ENCODE measurements at regions not wholly inside any gene's neighbourhood (a gene's known extent, or its start where the extent isn't known, plus 50 kb on each side); places are given as distances from the start of the nearest gene placed in this dataset.

DNA sequence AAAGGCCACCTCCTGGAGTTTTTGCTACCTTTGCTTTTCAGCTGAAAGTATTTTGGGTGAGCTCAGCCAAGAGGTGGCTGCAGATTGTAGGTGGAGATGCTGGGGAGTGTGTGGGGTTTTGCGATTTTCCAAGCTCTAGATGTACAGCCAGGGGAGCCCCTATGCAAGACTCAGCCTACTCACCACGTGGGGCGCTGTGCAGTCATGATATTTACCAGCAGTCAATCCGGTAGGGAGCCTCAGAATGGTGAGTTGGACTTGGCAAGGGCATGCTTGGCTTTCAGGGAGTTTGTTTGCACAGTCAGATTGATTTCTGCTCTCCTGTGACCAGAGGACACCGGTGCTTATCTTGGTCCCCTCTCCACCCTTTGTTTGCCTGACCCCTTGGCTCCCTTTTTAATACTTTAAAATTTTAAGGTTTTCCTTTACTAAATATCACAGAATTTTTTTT, 175.3 kb downstream of the UTP18 start:
- TF ChIP-seq, protein P1, sequence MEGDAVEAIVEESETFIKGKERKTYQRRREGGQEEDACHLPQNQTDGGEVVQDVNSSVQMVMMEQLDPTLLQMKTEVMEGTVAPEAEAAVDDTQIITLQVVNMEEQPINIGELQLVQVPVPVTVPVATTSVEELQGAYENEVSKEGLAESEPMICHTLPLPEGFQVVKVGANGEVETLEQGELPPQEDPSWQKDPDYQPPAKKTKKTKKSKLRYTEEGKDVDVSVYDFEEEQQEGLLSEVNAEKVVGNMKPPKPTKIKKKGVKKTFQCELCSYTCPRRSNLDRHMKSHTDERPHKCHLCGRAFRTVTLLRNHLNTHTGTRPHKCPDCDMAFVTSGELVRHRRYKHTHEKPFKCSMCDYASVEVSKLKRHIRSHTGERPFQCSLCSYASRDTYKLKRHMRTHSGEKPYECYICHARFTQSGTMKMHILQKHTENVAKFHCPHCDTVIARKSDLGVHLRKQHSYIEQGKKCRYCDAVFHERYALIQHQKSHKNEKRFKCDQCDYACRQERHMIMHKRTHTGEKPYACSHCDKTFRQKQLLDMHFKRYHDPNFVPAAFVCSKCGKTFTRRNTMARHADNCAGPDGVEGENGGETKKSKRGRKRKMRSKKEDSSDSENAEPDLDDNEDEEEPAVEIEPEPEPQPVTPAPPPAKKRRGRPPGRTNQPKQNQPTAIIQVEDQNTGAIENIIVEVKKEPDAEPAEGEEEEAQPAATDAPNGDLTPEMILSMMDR (IDR thresholded peaks at IDR 0.05), result peak in 1 of 5 experiments; percentile 12
- no peak for TF ChIP-seq POLR2A (IDR thresholded peaks at IDR 0.05)
